Dedifferentiated amniotic fluid mesenchymal stem cell (primary cell): ENCODE measurements at regions not wholly inside any gene's neighbourhood (a gene's known extent, or its start where the extent isn't known, plus 50 kb on each side); places are given as distances from the start of the nearest gene placed in this dataset.

Experiments
- DNase-seq: peaks from one replicate; pipeline ENCODE4 v3.0.0-alpha.2; 2016; ENCODE audit errors: extremely low spot score

DNA sequence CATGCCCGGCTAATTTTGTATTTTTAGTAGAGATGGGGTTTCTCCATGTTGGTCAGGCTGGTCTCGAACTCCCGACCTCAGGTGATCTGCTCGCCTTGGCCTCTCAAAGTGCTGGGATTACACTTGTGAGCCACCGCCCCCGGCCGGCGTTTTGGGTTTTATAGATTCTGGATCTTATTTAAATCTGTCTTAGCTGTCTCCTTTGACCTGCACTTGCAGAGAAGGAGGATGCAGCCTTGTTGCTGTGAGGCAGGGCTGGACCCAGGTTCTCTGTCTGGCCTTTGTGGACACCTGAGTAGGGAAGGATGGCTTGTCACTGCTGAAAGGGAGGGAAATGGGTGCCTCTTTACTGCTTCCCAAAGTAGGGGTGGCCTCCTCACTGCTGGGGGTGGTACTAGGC, 83.0 kb upstream of the HS6ST1 start:
- no peak for DNase-seq

DNA sequence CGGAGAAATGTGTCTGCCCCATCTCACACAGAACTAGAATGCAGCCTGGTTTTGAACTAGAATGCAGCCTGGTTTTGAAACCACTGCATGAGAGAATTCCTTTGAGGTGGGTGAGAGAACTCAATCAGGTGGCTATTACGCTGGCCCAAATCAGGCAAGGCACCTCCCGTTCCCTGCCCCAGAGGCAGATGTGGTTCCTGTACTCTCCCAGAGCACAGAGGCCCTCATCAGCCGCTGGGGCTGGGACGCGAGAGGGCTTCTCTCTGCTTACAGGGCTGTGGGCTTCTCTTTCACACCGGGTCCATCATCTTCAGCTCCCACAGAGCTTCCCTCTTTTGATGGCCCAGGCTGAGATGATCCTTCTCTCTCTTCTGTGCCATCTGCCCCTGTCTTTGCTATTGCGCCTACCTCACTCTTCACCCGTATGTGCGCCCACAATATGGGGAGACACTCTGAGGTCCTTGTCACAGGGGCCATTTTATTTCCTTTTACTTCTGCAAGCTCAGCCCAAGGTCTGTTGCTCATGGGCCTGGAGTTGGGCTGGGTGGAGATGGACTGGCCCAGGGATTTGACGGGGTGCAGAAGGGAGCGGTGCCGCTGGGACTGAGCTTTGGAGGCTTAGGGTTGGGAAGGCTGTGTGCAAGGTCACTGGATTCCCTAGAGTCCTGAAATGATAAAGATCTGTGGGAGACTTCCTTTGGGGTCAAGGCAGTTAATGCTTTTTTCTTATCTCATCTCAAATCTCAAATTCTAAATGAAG, 84.4 kb upstream of the HS6ST1 start:
- DNase-seq = no peak

DNA sequence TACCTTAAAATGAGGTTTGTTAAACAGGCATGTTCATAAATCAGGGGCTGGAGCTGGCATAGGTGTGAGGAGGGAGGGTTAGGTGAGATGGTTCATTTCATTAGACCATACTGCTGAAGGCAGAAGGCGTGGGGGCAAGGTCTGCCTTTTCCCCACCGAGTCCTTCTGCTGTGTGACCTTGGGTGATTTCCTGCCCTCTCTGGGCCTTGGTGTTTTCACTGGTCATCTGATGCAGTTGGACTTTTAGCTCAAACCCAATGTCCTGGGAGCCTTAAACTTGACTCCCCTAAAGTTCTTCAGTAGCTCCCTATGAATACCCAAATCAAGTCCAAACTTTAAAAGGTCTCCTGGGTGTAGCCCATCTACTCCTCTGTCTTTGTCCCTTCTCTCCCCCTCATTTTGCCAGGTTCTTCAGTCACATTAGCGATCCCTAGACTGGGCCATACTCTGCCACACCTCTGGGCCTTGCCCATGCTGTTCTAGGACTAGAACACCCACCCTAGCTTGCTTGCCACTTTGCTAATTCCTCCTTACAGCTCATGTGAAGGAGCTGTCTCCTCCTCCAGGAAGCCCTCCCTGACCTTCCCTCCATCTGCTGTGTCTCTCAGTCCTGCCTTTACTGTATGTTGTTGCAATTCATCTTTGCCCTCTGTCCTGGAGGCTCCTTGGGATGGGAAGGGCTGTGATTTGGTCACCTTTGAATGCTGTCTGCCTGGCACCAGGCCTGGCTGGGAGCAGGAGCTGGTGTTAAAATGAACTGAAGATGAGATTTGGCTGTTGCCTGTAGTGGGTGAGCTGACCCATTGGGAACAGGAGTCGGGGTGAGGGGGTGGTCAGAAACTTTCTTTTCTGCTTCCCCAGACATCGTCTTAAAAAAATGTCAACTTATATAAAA, 85.4 kb upstream of the HS6ST1 start:
- no peak for DNase-seq

DNA sequence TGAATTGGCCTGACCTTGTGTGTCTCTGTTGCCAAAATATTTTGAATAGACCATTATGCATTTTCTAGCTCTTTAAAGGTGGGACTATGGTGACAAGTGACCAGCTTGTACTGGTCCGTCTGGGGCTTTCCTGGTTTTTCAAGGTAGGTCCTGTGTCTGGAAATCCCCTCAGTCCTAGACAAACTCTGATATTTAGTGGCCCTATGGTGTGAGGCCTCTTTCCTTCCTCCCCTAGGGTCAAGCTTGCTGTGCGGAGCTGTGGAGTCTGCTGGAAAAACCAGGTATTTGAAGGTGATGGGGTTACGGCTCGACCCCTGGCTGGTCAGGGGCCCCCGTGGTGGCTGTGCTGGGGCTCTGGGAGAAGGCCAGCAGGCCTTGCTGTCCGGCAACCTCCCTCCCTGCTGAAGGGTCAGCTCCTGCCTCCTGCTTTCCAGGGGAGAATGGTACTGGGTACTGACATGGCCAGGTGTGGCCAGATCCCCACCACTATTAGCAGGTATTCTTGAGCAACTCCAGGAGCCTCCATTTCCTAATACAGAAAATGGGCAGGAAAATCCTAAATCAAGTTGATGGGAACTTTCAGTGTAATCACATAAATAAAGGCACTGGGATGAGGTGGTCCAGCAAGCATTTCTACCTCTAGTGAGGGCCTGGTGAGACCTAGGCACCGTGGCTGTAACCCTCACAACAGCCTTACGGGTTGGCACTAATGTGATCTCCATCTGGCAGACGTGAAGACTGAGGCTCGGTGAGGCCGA, 86.2 kb upstream of the HS6ST1 start:
- DNase-seq = no peak

DNA sequence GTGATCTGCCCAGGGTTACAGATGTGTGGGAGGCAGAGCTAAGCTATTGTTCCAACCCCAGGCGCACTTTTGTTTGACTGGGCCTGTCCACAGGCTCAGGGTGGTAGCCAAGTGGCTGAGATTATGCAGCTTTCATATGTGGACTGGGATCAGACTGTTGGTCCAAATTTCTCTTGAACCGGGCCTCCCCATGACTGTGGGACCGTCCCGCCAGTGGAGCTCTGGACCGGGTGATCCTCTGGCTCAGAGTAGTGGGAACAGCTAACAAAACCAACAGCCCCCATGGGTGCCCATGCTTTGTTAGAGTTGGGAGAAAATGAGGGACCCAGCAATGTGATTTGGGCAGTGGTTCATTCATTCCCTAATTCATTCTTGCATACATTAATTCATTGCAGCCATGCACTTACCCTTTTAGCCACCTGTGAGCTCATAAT, 86.8 kb upstream of the HS6ST1 start:
- no peak for DNase-seq

DNA sequence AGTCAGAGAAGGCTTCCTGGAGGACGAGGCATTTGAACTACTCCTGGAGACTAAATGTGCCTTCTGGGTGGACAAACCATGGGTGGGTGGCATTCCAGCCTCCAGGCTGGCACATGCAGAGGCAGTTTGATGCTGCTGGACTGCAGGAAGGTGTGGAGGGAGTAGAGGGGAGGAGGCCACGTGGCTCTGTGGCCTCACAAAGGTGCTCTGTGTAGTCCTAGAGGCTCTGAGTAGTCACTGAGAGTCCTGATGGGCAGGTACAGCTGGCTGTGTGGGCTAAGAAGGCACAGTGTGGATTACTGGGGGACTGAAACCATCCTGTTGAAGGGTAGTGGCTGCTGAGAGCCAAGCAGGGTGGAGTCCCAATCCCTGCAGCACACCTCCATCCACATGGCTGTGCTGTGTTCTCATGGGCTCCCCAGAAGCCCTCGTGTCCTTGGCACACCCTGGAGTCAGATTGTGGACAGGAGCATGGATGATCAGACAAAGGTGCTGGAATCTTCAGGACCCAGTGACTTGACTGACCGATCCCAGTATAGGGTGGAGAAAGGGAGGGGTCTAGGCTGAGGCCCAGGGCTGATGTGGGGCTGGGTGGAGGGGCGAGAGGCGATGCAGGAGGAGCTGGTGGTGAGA, 87.4 kb upstream of the HS6ST1 start:
- DNase-seq = no peak

DNA sequence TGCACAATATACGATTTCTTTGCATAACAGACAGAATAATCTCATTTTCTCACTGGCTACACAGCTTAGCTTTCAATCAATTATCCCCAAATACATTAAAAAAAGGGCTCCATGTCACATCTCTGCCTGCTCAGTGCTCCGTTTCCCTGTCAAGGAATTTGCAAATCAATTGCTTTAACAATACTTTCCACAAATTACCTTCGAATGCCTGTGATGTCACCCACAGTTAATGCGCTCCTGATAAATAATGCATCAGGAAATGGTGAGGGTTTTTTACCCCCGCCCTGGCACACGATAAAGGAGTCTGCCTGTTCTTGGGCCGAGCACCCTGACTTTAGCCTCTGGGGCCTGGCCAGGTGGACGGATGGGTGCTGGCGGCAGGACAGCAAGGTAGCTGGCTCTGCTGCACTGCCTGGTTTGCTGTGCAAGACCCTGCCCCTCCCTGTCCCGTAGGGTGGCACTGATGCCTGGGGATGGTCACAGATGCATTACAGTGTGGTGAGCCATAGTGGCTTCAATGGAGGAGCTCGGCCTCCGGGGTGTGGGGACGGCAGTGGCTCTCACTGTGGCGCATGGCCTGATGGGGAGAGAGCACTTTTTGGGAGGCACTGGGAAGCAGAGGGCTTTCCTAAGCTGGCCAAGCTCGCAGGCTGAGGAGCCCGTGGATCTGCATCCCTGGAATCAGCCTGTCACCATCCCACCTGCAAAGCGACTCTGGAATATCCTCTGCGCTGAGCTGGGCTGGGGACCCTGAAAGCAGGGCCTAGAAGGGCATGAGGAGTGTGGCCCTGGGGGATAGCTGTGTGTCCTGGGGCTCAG, 88.3 kb upstream of the HS6ST1 start:
- no peak for DNase-seq

DNA sequence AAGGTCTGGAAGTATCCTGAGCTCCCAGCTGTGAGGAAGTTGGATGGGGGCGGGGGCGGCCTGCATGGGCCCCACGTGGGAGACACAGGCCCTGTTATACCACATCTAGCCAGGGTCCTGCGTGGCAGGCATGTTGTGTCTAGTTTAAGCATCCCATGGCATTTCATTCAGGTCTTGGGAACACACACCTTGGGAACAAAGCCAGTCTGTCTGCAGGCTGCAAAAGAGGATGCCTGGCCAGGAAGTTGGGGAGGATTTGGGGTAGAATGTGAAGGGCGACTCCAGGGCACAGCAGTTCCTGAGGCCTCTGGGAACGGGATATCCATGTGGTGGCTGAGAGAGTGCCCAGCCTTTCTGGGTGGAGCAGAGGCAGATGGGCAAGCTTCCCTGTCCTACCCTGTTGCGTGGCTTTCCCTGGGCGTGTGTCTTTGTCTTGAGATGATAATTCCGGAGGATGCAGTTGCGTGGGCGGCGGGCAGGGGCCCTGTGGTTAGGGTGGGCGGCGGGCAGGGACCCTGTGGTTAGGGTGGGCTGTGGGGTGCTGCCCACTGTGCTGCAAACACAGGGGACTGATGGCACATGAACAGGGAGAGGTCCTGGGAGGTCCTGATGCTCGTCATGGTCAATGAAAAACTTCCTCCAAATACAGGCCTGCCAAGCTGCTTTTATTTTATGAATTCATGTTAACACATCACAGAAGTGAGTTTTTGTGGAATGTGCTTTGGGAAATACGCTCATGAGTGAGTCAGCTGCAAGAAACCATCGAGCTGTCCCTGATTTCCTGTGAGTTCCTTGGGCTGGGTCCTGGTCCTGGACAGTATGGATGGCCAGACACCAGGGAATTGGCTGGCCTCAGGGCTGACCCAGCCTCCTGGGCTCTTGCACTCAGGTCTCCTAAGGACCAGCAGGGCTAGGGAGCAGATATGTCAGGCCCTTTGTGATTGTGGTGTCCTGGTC, 90.0 kb upstream of the HS6ST1 start:
- DNase-seq = peak; percentile 83

DNA sequence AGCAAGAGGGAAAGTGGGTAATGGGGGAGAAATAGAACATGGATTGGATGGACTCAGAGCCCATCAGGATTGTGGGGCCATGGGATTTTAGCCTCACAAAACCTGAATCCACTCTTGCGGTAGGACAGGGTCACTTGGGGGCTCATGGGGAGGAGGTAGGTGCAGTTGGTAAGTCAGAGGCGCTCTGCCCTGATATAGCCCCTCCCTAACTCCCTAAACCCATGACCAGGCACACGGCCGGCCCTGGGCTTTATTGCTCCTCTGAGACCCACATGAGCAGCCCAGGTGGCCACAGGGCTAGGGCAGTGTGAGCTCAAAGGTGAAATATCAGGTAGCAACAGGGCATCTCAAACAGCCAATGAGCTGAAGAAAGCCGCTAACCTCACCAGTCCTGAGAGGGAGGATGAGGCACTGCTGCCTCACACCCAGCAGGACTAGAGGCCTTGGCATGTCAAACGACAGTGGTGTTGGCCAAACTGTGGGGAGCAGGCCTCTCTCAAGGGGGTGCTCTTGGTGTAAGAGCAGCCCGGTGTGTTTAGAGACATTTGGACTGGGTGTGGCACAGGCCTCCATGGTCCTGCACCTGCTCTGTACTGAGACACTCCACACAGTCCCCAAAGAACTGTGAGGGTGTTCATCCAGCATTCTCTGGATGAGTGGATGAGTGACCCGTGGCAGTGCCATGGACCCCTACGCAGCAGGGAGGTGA, 90.8 kb upstream of the HS6ST1 start:
- no peak for DNase-seq

DNA sequence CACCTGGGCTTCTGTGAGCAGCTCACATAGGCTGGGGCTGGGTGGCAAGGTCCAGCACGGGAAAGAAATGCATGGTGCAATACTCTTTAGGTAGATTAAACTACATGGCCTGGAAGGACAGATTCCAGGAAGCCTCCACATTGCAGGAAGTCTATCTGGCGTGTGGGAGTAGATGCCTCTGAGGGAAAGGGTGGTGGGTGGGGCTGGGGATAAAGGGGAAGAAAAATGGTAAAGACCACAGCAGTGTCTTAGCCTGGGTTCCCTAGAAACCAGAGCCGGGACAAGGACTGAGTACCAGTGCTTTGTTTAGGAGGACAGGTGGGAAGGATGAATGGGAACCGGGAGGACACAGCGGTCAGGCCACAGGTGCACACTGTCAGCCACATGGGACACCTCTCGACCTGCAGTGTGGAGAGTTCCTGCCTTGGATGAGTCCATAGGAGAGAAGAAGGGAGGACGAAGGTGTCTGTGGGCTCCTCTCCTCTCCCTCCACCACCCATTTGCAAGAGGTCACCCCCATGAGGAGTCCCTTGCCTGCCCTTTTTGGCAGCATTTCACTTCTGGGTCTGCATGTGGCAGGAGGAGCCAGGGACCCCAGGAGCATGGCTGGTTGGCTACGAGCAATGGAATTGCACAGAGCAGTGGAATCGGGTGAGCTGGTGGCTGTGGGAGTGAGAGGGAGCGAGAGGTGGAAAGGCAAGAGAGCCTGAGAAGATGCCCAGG, 91.5 kb upstream of the HS6ST1 start:
- DNase-seq = no peak

DNA sequence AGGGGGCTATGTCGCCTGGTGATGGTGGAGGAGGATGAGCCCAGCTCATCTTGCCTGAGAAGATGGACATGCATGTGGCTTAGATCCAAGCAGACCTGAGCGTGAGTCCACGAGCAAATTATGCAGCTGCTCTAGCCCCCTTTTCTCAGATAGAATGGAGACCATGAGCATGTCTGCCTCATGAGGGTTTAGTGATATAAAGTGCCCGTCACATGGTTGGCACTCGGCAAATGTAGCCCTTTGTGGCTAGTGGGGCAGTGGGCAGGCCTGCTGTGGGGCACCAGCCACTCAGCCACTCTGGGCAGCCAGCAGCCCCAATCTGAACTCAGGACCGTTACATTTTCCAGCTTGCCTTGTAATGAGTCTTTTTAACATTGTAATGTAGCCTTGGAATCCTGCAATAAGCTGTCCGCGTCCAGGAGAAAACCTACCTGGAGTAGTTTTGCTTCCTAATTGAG, 92.1 kb upstream of the HS6ST1 start:
- no peak for DNase-seq

DNA sequence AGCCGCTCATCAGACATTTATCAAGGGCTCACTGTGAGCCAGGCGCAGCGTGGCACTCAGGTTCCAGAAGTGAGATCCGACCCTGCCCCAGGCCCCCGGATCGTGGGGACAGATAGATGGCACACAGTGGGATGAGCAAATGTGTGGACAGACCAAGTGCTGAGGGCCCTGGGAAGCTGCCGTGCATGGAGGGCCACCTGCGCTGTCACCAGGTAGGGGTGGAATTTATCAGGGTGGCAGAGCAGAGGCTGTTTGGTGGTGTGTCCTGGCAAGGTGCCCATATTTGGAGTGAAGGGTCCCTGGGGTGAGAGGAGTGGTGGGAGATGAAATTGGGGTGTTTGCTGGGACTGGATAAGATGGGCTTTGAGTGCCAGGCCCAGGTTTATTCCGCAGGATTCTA, 92.8 kb upstream of the HS6ST1 start:
- DNase-seq = no peak

DNA sequence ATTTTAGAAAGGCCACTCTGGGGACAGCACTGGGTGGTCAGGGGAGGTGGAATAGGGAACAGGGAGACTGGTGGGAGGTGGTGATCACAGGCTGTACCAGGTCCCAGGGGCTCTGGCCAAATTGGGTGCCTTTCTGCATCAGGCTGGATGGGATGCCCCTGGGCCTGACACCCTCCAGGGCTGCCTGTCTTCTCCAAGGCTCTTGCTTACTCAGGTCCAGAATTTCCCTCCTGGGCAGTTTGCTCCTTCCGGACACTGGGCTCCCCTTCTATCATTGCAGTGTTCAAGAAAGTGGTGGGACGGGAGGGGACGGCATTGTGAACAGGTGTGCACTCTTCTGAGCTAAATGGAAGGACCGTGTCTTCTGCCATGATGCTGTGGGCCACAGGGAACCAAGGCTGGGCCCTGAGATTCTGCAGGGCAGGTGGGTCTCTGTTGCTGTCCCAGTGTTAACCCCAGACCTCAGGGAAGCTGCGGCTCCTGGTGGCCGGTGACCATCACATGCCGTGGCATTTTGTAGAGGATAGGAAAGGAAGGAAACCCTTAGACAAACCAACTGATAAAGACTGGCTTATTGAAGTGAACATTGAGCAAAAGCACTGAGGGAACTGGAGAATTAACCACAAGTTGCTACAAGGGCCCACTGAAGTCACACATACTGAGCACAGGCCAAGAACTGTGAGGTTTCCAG, 93.7 kb upstream of the HS6ST1 start:
- DNase-seq = no peak

DNA sequence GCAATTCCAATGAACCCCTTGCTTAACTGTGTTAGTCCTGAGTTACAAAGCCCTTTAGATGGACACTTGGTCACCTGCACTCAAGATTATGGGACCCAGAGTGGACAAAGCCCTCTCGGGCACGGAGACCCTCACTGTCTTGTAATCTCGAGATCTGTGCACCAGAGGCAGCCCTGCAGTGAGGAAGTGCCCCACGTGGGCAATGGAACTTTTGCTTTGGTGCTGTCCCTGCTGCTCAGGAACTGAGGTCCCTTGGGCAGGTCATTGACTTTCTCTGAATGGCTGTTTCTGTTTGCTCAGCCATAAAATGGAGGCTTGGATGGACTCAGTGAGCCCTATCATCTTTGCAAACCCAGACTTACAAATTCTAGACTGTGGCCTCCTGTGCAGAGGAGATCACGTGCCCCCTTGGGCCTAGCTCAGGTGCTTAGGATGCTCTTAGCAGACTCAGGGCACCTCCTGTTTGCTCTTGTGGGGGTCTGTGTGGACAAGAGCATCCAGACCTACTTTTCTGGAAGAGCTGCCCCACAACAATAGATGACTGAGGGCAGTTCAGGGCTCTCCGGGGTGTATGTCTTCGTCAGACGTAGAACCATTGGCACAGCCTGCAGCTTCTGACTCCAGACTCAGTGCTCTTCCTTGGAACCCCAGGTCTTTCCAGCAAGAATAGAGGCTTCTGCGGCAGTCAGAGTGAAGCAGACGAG, 94.5 kb upstream of the HS6ST1 start:
- no peak for DNase-seq

DNA sequence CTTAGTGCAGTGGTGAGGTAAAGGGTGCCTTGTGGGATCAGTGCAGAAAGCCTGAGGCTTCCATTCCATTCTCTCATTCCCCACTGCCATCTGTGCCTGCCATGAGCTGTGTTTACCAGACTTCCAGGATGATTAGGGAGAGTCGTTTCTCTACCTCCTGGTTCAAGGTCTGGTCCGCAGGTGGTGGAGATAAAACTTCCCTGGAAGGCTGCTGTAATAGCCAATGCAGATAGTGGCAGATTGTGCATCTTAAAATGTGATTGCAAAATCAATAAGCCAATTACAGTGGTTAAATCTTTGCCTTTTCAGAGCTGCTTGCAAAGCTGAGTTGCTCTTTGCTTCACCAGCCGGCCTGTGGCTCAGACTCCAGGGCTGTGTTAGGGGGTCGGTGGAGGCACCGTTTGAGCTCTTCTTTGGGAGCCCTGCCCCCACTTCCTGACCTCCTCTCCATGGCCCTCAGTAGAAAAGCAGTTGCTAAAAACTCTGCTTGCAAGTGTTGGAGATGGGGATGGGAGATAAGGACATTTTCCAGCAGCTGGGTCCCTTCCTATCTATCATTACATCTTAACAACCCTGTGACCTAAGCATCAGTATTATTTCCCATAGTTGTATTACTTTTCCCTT, 95.2 kb upstream of the HS6ST1 start:
- no peak for DNase-seq

DNA sequence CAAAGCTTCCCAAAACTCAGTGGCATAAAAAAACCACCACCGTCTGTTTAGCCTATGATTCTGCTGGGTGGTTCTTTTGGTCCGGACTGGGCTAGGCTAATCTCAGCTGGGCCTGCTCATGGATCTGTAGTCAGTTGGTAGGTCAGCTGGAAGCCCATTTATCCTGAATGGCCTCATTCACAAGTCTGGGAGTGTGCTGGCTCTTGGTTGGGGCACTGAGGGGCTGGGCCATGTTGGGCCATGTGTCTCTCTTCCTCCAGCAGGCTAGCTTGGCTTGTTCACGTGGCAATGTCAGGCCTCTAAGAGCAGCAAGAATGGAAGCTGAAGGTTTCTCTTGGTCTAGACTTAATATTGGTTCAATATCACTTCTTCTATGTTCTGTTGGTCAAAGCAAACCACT, 95.7 kb upstream of the HS6ST1 start:
- no peak for DNase-seq
